H1 (cell line): ENCODE measurements at regions not wholly inside any gene's neighbourhood (a gene's known extent, or its start where the extent isn't known, plus 50 kb on each side); places are given as distances from the start of the nearest gene placed in this dataset.

ENCODE experiments used
- BCL11A ChIP-seq, 2 experiments: IDR thresholded peaks; one replicate each; pipeline ENCODE4 v1.6.1; 2011; ENCODE audit warnings: low read depth in 2 of 2, low read length in 2 of 2, mild to moderate bottlenecking in 2 of 2
- EZH2 ChIP-seq: fragments of 200-600 bp; sonication (generic); IDR thresholded peaks from 2 replicates; pipeline ENCODE4 v1.7.1; 2012; ENCODE audit warnings: low read depth, mild to moderate bottlenecking, moderate library complexity, low read length, inconsistent platforms; ENCODE audit not compliant: severe bottlenecking
- JUND ChIP-seq: IDR thresholded peaks from 2 replicates; pipeline ENCODE4 v1.6.1; 2011; ENCODE audit warnings: mild to moderate bottlenecking, improper control_type of control experiment, low read length
- POLR2A ChIP-seq, 2 experiments: IDR thresholded peaks; 1 replicate in 1 of 2; 2 replicates in 1 of 2; pipeline ENCODE4 v1.6.1; 2011; ENCODE audit warnings: low read depth in 2 of 2, low read length in 2 of 2, mild to moderate bottlenecking in 2 of 2; ENCODE audit errors: control extremely low read depth in 1 of 2
- SP1 ChIP-seq: IDR thresholded peaks from 2 replicates; pipeline ENCODE4 v1.6.1; 2011; ENCODE audit warnings: low read depth, low read length
- TF ChIP-seq, protein P1 (sequence below): IDR thresholded peaks from 2 replicates; pipeline ENCODE4 v1.6.1; 2011; ENCODE audit warnings: low read depth, mild to moderate bottlenecking, low read length; ENCODE audit not compliant: insufficient read depth
- TF ChIP-seq, protein P2 (sequence below), 3 experiments: IDR thresholded peaks; 1 replicate in 2 of 3; 2 replicates in 1 of 3; pipeline versions ENCODE4 v1.5.1 to v1.6.1; 2011; ENCODE audit warnings: low read length in 3 of 3, mild to moderate bottlenecking in 3 of 3, inconsistent platforms in 2 of 3, low read depth in 1 of 3, moderate library complexity in 1 of 3; ENCODE audit not compliant: insufficient read depth in 1 of 3; ENCODE audit errors: control extremely low read depth in 1 of 3

DNA sequence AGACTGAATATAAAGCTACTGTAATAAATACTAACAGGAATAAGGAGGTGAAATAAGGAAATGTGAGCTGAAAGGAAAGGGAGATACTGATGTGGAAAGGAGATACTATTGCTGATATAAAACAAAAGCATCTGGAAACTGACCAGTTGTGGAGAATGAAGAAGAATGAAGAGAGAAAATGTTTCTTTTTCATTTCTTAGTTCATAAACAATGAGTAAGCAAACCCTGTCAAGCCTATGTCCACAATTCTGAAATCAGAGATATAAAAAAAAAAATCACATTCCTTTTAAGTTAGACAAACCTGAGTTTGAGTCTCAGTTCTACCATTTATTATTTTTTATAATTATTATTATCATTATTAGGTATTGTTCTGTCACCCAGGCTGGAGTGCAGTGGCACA lies 121.6 kb upstream of the GJE1 start:
- TF ChIP-seq SP1 (no peak), JUND (no peak), EZH2 (no peak), BCL11A (IDR thresholded peaks at IDR 0.05; ENCODE audit: low read depth in 2 of 2, low read length in 2 of 2) (no peak), POLR2A (IDR thresholded peaks at IDR 0.05; ENCODE audit: control extremely low read depth in 1 of 2, low read depth in 2 of 2, low read length in 2 of 2) (no peak)
- TF ChIP-seq, protein P1, sequence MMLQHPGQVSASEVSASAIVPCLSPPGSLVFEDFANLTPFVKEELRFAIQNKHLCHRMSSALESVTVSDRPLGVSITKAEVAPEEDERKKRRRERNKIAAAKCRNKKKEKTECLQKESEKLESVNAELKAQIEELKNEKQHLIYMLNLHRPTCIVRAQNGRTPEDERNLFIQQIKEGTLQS, result no peak
- TF ChIP-seq, protein P2, sequence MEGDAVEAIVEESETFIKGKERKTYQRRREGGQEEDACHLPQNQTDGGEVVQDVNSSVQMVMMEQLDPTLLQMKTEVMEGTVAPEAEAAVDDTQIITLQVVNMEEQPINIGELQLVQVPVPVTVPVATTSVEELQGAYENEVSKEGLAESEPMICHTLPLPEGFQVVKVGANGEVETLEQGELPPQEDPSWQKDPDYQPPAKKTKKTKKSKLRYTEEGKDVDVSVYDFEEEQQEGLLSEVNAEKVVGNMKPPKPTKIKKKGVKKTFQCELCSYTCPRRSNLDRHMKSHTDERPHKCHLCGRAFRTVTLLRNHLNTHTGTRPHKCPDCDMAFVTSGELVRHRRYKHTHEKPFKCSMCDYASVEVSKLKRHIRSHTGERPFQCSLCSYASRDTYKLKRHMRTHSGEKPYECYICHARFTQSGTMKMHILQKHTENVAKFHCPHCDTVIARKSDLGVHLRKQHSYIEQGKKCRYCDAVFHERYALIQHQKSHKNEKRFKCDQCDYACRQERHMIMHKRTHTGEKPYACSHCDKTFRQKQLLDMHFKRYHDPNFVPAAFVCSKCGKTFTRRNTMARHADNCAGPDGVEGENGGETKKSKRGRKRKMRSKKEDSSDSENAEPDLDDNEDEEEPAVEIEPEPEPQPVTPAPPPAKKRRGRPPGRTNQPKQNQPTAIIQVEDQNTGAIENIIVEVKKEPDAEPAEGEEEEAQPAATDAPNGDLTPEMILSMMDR (IDR thresholded peaks at IDR 0.05; ENCODE audit: control extremely low read depth in 1 of 3, insufficient read depth in 1 of 3, low read depth in 1 of 3, low read length in 3 of 3), result no peak
